Astrocyte of the cerebellum (primary cell): ENCODE measurements at regions not wholly inside any gene's neighbourhood (a gene's known extent, or its start where the extent isn't known, plus 50 kb on each side); places are given as distances from the start of the nearest gene placed in this dataset.

Experiments used
- DNase-seq: peaks from one replicate; pipeline ENCODE4 v3.0.0-alpha.2; 2011; ENCODE audit warnings: low read depth
- H3K4me3 ChIP-seq: 2 replicates; pipeline ENCODE4 v1.5.1; 2011; ENCODE audit warnings: mild to moderate bottlenecking, low read depth, low read length, moderate library complexity
- in situ Hi-C: cut with HindIII; loops from 2 replicates; pipeline ENCODE4 v1.10.0; 2017; ENCODE audit warnings: low sequenced_read_pairs
- TF ChIP-seq, protein P1 (sequence below): IDR thresholded peaks from 2 replicates; pipeline ENCODE4 v1.5.1; 2012; ENCODE audit warnings: low read length, low read depth, moderate library complexity, mild to moderate bottlenecking; ENCODE audit errors: missing control alignments

GRCh38 chrX:1941321-1941720, 326.5 kb downstream of the ASMT start:
- H3K4me3 ChIP-seq = no peak overlapping the region
- no peak for DNase-seq
- TF ChIP-seq, protein P1, sequence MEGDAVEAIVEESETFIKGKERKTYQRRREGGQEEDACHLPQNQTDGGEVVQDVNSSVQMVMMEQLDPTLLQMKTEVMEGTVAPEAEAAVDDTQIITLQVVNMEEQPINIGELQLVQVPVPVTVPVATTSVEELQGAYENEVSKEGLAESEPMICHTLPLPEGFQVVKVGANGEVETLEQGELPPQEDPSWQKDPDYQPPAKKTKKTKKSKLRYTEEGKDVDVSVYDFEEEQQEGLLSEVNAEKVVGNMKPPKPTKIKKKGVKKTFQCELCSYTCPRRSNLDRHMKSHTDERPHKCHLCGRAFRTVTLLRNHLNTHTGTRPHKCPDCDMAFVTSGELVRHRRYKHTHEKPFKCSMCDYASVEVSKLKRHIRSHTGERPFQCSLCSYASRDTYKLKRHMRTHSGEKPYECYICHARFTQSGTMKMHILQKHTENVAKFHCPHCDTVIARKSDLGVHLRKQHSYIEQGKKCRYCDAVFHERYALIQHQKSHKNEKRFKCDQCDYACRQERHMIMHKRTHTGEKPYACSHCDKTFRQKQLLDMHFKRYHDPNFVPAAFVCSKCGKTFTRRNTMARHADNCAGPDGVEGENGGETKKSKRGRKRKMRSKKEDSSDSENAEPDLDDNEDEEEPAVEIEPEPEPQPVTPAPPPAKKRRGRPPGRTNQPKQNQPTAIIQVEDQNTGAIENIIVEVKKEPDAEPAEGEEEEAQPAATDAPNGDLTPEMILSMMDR = no peak
- in situ Hi-C loops = no loop called here

- no peak for DNase-seq
- H3K4me3 ChIP-seq = no peak overlapping the region
- TF ChIP-seq, protein P1 = no peak
- in situ Hi-C loops = no loop called here
These were observed 331.0 kb downstream of the ASMT start for GRCh38 chrX:1945879-1946278.

GRCh38 chrX:1946974-1947373, 332.1 kb downstream of the ASMT start:
- in situ Hi-C loops = no loop called here
- H3K4me3 ChIP-seq = no peak overlapping the region
- TF ChIP-seq, protein P1 = no peak
- DNase-seq = no peak
